ENCODE measurements at regions not wholly inside any gene's neighbourhood (a gene's known extent, or its start where the extent isn't known, plus 50 kb on each side); places are given as distances from the start of the nearest gene placed in this dataset.

DNA sequence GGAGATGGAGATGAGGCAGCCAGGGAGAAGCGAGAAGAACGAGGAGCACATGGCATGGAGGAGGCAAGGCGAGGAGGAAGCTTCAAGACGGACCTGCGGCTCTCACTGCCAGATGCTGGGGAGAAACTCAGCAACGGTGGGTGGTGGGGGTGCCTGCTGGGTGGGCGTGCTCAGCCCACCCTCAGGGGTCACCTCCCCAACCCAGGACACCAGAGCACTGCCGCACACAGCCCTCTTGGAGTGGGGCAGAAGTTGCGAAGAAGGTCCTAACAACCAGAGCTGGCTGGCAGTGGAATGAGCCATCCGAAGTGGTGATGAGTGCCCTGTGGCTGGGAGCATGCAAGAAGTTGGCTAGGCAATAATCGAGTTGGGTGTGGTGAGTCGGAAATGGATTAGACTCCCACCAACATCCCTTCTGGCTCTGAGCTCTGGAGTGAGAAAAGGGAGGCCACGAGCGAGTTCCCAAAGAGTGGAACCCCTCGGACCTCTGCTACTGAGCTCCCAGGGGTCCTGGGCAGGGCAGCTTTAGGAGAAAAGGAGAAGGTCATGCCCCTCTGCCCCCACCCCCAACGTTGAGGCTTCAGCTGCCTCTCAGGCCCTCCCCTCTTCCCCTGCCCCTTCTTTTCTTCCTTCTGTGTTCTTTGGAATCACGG lies 212.7 kb upstream of the MVB12B start:
- no peak for DNase-seq (ENCODE audit: low read depth)
- H3K4me3 ChIP-seq (ENCODE audit: low read length) = no peak overlapping the region
- TF ChIP-seq, protein P1, sequence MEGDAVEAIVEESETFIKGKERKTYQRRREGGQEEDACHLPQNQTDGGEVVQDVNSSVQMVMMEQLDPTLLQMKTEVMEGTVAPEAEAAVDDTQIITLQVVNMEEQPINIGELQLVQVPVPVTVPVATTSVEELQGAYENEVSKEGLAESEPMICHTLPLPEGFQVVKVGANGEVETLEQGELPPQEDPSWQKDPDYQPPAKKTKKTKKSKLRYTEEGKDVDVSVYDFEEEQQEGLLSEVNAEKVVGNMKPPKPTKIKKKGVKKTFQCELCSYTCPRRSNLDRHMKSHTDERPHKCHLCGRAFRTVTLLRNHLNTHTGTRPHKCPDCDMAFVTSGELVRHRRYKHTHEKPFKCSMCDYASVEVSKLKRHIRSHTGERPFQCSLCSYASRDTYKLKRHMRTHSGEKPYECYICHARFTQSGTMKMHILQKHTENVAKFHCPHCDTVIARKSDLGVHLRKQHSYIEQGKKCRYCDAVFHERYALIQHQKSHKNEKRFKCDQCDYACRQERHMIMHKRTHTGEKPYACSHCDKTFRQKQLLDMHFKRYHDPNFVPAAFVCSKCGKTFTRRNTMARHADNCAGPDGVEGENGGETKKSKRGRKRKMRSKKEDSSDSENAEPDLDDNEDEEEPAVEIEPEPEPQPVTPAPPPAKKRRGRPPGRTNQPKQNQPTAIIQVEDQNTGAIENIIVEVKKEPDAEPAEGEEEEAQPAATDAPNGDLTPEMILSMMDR (conservative IDR thresholded peaks at IDR 0.05; ENCODE audit: low read depth, low read length) = no peak

DNA sequence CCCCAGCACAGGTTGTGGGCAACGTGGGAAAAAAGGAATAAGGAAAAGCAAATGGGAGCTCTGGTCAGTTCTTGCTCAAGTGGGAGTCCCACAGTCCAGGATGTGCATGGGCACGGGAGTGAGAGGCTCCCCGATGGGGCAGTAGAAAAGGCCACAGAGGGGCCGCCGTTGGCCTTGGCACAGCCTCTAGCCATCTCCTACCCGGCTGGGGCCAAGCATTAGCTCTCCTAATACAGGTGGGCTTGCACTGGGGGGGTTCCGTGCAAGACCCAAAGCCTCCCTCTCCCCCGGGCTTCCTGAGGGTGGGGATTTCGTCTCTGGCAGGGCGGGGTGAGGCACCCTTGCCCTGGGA lies 212.2 kb upstream of the MVB12B start:
- TF ChIP-seq, protein P1 (conservative IDR thresholded peaks at IDR 0.05; ENCODE audit: low read depth, low read length) = no peak
- H3K4me3 ChIP-seq (ENCODE audit: low read length) = no peak overlapping the region
- no peak for DNase-seq (ENCODE audit: low read depth)

DNA sequence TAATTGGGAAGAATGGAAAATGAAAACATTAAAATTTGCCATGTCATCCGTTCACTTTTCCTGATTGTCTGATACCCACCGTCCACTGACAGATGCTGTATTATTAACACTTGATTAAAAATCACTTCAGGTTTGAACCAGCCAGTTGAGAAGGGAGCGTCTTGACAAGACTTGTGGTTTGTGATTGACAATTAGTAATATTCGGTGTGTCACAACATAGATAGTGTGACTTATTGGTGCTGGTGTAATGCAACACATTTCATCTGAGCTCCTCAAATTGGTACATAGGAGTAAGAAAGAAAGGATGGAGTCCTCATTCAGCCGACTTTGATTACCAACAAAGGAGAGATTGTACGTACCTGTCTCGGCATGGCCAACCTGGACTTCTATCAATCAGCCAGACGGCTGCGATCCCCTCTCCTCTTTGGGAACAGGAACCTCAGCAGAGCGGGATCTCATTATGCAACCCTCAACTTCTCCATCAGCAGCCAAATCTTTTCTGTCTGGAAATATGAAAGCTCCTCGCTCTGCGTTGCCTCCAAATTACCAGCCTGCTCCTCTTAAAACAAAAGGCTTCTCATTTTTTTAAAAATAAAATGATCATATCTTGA lies 211.7 kb upstream of the MVB12B start:
- H3K4me3 ChIP-seq (ENCODE audit: low read length) = no peak overlapping the region
- DNase-seq (ENCODE audit: low read depth) = no peak
- TF ChIP-seq, protein P1 (conservative IDR thresholded peaks at IDR 0.05; ENCODE audit: low read depth, low read length) = no peak

DNA sequence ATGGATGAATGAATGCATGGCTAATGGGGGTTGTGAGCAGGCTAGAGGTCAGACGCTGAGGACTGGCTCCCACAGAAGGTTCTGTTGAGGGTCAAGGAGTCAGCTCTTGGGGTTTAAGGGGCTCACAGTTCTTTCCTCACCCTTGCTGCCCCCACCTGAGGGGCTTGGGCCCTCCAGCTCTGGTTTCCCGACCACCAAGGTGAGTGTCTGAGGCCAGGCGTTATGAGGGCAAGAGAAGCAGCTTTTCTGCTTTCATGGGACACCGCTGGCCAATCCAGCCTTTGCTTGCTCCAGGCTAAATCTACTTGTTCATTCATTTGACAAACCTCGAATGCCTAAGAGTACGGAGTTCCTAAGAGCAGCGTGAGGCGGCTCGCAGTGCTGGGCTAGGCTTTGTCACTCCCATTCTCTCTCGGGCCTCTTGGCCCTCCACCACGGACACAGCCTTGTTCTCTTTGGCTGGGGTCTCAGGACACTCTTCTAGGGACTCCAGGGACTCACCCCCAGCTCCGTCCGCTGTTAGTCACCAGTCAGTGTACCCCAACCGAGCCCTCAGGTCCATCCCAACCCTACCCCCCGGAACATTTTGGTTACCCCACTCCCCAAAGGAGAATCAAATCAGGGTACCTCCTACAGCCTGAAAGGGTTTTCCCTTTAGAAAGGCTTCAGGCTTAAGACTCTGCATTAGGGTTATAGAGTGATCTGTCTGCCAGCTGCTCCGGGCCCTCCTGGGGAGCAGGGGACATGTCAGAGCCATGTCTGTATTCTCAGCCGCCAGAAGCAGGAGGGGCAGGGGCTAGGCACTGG lies 210.1 kb upstream of the MVB12B start:
- H3K4me3 ChIP-seq (ENCODE audit: low read length) = no peak overlapping the region
- TF ChIP-seq, protein P1 (conservative IDR thresholded peaks at IDR 0.05; ENCODE audit: low read depth, low read length) = no peak
- DNase-seq (ENCODE audit: low read depth) = no peak

DNA sequence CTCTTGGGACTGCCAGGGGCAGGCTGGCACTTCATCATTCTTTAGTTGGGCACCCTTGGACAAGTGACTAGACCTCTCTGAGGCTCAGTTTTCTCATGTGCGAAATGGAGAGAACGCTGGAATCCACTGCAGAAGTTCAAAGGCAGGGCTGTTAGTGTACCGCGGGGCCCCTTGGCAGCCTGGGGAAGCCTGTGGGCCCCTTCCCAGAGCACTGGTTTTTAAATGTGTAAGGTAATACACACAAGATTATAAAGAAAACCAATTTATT lies 209.5 kb upstream of the MVB12B start:
- H3K4me3 ChIP-seq (ENCODE audit: low read length) = no peak overlapping the region
- TF ChIP-seq, protein P1 (conservative IDR thresholded peaks at IDR 0.05; ENCODE audit: low read depth, low read length) = no peak
- DNase-seq (ENCODE audit: low read depth) = no peak

DNA sequence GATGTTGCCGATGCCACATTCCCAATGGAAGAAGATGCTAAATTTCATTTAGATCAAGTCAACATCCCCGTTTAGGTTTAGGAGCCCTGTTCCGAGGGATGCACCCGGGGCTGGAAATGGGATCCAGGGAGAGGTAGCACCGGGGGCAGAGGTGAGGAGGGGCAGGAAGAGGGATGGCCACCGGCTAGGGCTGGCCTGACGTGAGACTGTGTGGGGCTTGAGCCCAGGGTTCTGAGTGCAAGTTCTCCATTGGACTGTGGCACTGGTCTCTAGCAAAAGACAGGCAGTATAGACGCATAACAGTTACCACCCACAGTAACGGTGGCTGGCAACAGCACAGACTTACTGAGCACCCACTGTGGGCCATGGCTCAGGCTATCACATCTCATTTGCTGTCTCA lies 209.0 kb upstream of the MVB12B start:
- DNase-seq (ENCODE audit: low read depth) = no peak
- H3K4me3 ChIP-seq (ENCODE audit: low read length) = no peak overlapping the region
- TF ChIP-seq, protein P1 (conservative IDR thresholded peaks at IDR 0.05; ENCODE audit: low read depth, low read length) = no peak

DNA sequence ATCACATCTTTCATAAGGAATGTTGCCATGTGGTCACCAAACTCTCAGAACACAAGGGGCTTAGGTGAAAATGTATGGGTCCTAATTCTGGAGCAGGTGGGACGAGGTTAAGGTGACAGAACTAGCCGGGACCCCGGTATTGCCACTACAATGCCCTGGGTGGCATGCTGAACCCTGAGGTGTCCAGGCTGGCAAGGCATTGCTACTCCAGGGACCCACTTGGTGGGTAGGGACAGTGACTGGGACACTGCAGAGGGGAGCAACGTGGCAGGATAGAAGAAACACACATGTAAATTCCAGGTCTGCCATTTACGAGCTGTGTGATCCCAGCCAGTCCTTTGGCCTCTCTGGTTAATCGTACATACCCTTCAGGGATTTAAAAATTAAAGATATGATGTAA lies 206.9 kb upstream of the MVB12B start:
- DNase-seq (ENCODE audit: low read depth) = no peak
- TF ChIP-seq, protein P1 (conservative IDR thresholded peaks at IDR 0.05; ENCODE audit: low read depth, low read length) = no peak
- no peak overlapping the region for H3K4me3 ChIP-seq (ENCODE audit: low read length)

All from retinal pigment epithelial cell (primary cell).